PFSK-1 (cell line): ENCODE measurements at regions not wholly inside any gene's neighbourhood (a gene's known extent, or its start where the extent isn't known, plus 50 kb on each side); places are given as distances from the start of the nearest gene placed in this dataset.

Experiments used
- FOXP2 ChIP-seq: optimal IDR thresholded peaks from 2 replicates; pipeline ENCODE3; 2011; ENCODE audit warnings: borderline replicate concordance, control low read depth, inconsistent platforms; ENCODE audit not compliant: insufficient read depth; ENCODE audit errors: extremely low read length, extremely low read depth
- POLR2AphosphoS5 ChIP-seq: IDR thresholded peaks from 2 replicates; pipeline ENCODE4 v1.6.1; 2012; ENCODE audit warnings: low read depth, mild to moderate bottlenecking, control low read depth, low read length, moderate library complexity
- SIN3A ChIP-seq: IDR thresholded peaks from 2 replicates; pipeline ENCODE4 v1.6.1; 2012; ENCODE audit warnings: mild to moderate bottlenecking, low read length, moderate library complexity, borderline replicate concordance; ENCODE audit not compliant: insufficient read depth
- TAF1 ChIP-seq: IDR thresholded peaks from 2 replicates; pipeline ENCODE4 v1.6.1; 2012; ENCODE audit warnings: low read length, control low read depth, borderline replicate concordance; ENCODE audit not compliant: insufficient read depth
- TF ChIP-seq, protein P1 (sequence below), 2 experiments: IDR thresholded peaks; 2 replicates each; pipeline versions ENCODE4 v1.6.1 to v1.8.0; 2011 to 2012; ENCODE audit warnings: low read depth in 2 of 2, low read length in 2 of 2, control low read depth in 1 of 2, inconsistent platforms in 1 of 2, mild to moderate bottlenecking in 1 of 2, moderate library complexity in 1 of 2; ENCODE audit not compliant: insufficient read depth in 1 of 2

DNA sequence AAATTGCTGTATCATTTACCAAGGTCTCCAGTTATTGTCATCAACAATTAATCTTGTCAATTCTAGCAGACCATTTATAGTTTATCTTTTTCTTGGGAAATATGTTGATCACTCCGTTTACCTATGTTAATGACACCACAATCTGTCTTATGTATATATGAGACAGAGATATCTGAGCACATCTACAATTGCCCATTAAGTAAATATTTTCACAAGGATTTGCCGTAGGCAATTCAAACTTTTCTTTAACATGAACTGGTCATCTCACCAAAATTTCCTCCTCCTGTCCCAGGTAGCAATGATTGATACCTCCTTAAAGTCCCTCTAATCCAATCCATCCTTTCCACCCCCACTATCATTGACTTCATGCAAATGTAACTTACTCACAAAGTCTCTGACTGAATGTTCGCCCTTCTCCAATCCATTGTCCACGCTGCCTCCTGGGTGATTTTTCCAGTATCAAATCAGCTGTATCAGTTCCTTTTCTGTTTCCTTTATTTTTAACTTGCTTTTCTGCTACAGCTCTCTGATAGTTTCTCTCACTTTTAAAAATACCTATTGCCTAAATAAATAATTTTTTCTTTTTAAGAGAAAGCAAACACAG is 138.3 kb downstream of the GNAT3 start:
- TF ChIP-seq TAF1 (no peak), SIN3A (no peak), FOXP2 (no peak), POLR2AphosphoS5 (no peak)
- TF ChIP-seq, protein P1, sequence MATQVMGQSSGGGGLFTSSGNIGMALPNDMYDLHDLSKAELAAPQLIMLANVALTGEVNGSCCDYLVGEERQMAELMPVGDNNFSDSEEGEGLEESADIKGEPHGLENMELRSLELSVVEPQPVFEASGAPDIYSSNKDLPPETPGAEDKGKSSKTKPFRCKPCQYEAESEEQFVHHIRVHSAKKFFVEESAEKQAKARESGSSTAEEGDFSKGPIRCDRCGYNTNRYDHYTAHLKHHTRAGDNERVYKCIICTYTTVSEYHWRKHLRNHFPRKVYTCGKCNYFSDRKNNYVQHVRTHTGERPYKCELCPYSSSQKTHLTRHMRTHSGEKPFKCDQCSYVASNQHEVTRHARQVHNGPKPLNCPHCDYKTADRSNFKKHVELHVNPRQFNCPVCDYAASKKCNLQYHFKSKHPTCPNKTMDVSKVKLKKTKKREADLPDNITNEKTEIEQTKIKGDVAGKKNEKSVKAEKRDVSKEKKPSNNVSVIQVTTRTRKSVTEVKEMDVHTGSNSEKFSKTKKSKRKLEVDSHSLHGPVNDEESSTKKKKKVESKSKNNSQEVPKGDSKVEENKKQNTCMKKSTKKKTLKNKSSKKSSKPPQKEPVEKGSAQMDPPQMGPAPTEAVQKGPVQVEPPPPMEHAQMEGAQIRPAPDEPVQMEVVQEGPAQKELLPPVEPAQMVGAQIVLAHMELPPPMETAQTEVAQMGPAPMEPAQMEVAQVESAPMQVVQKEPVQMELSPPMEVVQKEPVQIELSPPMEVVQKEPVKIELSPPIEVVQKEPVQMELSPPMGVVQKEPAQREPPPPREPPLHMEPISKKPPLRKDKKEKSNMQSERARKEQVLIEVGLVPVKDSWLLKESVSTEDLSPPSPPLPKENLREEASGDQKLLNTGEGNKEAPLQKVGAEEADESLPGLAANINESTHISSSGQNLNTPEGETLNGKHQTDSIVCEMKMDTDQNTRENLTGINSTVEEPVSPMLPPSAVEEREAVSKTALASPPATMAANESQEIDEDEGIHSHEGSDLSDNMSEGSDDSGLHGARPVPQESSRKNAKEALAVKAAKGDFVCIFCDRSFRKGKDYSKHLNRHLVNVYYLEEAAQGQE (IDR thresholded peaks at IDR 0.05; ENCODE audit: insufficient read depth in 1 of 2, low read depth in 2 of 2, low read length in 2 of 2), result no peak

DNA sequence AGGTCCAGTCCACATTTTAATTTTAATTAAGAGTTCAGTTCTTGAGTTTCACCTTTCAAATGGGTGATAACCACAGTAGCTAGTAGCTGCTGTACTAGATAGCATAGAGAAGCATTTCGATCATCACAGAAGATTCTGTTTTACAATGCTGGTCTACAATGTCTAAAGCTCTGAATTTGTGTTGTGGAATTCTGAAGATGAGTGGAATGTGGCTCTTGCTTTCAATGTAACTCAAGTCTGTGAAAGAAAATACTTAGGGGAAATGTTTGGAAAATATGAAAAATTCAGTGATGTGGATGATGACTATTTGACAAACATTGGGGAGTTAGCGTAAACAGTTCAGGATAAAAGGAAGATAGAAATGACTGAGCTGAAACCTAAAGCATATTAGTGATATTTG is 139.4 kb downstream of the GNAT3 start:
- TF ChIP-seq POLR2AphosphoS5 (no peak), TAF1 (no peak), FOXP2 (no peak), SIN3A (no peak)
- TF ChIP-seq, protein P1 (IDR thresholded peaks at IDR 0.05; ENCODE audit: insufficient read depth in 1 of 2, low read depth in 2 of 2, low read length in 2 of 2), result no peak

DNA sequence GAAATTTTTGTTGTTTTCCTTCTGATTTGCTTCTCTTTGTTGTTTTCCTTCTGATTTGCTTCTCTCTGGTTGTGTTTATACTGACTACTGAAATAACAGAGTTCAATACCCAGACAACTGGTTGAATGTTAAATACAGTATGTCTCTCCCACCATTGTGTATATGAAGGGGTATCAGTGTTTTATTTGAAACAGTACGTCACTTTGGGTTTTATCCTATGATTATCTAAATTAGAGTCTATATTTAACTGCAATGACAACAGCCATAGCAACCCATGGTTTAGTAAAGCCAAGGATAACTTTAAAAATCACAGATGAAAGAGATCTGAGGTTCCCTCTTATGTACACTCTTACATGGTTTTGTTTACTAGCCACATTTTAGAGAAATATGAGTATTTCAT is 141.3 kb downstream of the GNAT3 start:
- TF ChIP-seq FOXP2, result no peak
- TF ChIP-seq, protein P1 (IDR thresholded peaks at IDR 0.05; ENCODE audit: insufficient read depth in 1 of 2, low read depth in 2 of 2, low read length in 2 of 2), result no peak
- TF ChIP-seq TAF1, result no peak
- TF ChIP-seq POLR2AphosphoS5, result no peak
- no peak for TF ChIP-seq SIN3A

DNA sequence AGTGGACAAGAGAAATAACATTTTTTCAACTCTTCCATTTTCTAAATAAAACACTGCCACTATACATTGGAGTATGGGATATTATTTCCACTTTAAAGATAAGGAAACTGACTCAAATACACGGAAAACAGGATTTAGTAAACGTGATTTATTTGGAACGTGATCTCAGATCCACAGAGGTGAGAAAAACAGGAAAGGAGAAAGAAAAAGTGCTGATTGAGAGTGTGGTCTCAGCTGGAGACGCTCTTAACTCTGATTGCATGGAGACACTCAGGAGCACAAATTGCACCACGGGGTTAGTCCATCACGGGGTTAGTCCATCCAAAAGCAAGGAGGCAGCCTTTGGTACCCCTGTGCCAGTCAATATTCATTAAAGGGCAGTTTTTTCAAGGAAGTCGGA is 142.5 kb downstream of the GNAT3 start:
- TF ChIP-seq SIN3A, result no peak
- no peak for TF ChIP-seq TAF1
- no peak for TF ChIP-seq POLR2AphosphoS5
- TF ChIP-seq, protein P1 (IDR thresholded peaks at IDR 0.05; ENCODE audit: insufficient read depth in 1 of 2, low read depth in 2 of 2, low read length in 2 of 2), result no peak
- no peak for TF ChIP-seq FOXP2
